ENCODE measurements at regions not wholly inside any gene's neighbourhood (a gene's known extent, or its start where the extent isn't known, plus 50 kb on each side); places are given as distances from the start of the nearest gene placed in this dataset.

GRCh38 chr4:71247706-71248105, 91.1 kb upstream of the SLC4A4 start:
- no peak for DNase-seq

- DNase-seq = no peak
These were observed 87.6 kb upstream of the SLC4A4 start for GRCh38 chr4:71251261-71251660.

- DNase-seq = no peak
These were observed 85.3 kb upstream of the SLC4A4 start for GRCh38 chr4:71253545-71253944.

GRCh38 chr4:71254451-71255012, 84.3 kb upstream of the SLC4A4 start:
- DNase-seq = no peak

- DNase-seq = no peak
These were observed 82.8 kb upstream of the SLC4A4 start for GRCh38 chr4:71255976-71256375.

- DNase-seq = no peak
These were observed 81.1 kb upstream of the SLC4A4 start for GRCh38 chr4:71257761-71258160.

- no peak for DNase-seq
These were observed 80.5 kb upstream of the SLC4A4 start for GRCh38 chr4:71258323-71258722.

GRCh38 chr4:71259280-71259679, 79.5 kb upstream of the SLC4A4 start:
- DNase-seq = no peak

- no peak for DNase-seq
These were observed 78.9 kb upstream of the SLC4A4 start for GRCh38 chr4:71259911-71260331.

GRCh38 chr4:71260544-71260943, 78.3 kb upstream of the SLC4A4 start:
- DNase-seq = no peak

- no peak for DNase-seq
These were observed 77.8 kb upstream of the SLC4A4 start for GRCh38 chr4:71261001-71261400.

GRCh38 chr4:71261633-71262121, 77.1 kb upstream of the SLC4A4 start:
- no peak for DNase-seq

GRCh38 chr4:71262161-71262560, 76.7 kb upstream of the SLC4A4 start:
- DNase-seq = no peak

- no peak for DNase-seq
These were observed 72.6 kb upstream of the SLC4A4 start for GRCh38 chr4:71266090-71266794.

- no peak for DNase-seq
These were observed 71.6 kb upstream of the SLC4A4 start for GRCh38 chr4:71267244-71267643.

- DNase-seq = no peak
These were observed 70.7 kb upstream of the SLC4A4 start for GRCh38 chr4:71268166-71268565.

- DNase-seq = no peak
These were observed 69.6 kb upstream of the SLC4A4 start for GRCh38 chr4:71269233-71269632.

GRCh38 chr4:71270901-71271300, 67.9 kb upstream of the SLC4A4 start:
- peak in 1 of 2 experiments; percentile 1 for DNase-seq

GRCh38 chr4:71272976-71273375, 65.8 kb upstream of the SLC4A4 start:
- DNase-seq = no peak

GRCh38 chr4:71275004-71275403, 63.8 kb upstream of the SLC4A4 start:
- DNase-seq = no peak

GRCh38 chr4:71275570-71275969, 63.2 kb upstream of the SLC4A4 start:
- no peak for DNase-seq

- no peak for DNase-seq
These were observed 61.5 kb upstream of the SLC4A4 start for GRCh38 chr4:71277353-71277752.

GRCh38 chr4:71283642-71284257, 55.1 kb upstream of the SLC4A4 start:
- no peak for DNase-seq

- DNase-seq = no peak
These were observed 51.5 kb upstream of the SLC4A4 start for GRCh38 chr4:71287305-71287704.
